RWPE2 (cell line): ENCODE measurements at regions not wholly inside any gene's neighbourhood (a gene's known extent, or its start where the extent isn't known, plus 50 kb on each side); places are given as distances from the start of the nearest gene placed in this dataset.
"Not testable (repeated sequence)": the region's sequence is repeated elsewhere in the genome, so short reads cannot be mapped to it uniquely, and the experiment has no call there.

Experiments
- ATAC-seq: fragments of 200-7000 bp; cut with Tn5 transposase; 3 replicates; pipeline ENCODE4 v1.9.1; 2021; ENCODE audit warnings: low read depth
- DNase-seq: peaks from one replicate; pipeline ENCODE4 v3.0.0-alpha.2; 2020; ENCODE audit warnings: low spot score
- H3K27ac ChIP-seq: fragments of 450-650 bp; 2 replicates; pipeline ENCODE4 v1.5.1; 2017; ENCODE audit warnings: mild to moderate bottlenecking; ENCODE audit not compliant: poor library complexity, severe bottlenecking
- H3K27me3 ChIP-seq: fragments of 250-450 bp; sonication (Bioruptor Pico); 2 replicates; pipeline ENCODE4 v1.5.1; 2021; ENCODE audit warnings: mild to moderate bottlenecking, moderate library complexity; ENCODE audit not compliant: insufficient read depth, poor library complexity, severe bottlenecking
- H3K36me3 ChIP-seq: fragments of 250-450 bp; sonication (Bioruptor Pico); 2 replicates; pipeline ENCODE4 v1.5.1; 2020; ENCODE audit warnings: low read depth, mild to moderate bottlenecking, moderate library complexity
- H3K4me1 ChIP-seq: fragments of 250-450 bp; sonication (Bioruptor Pico); 2 replicates; pipeline ENCODE4 v1.5.1; 2021; ENCODE audit warnings: mild to moderate bottlenecking, moderate library complexity; ENCODE audit not compliant: insufficient read depth, poor library complexity, severe bottlenecking
- H3K4me3 ChIP-seq: fragments of 250-450 bp; sonication (Bioruptor Pico); 2 replicates; pipeline ENCODE4 v1.5.1; 2021; ENCODE audit warnings: mild to moderate bottlenecking, moderate library complexity; ENCODE audit not compliant: severe bottlenecking
- H3K9me3 ChIP-seq: fragments of 250-450 bp; sonication (Bioruptor Pico); 2 replicates; pipeline ENCODE4 v1.5.1; 2021; ENCODE audit warnings: mild to moderate bottlenecking, moderate library complexity; ENCODE audit not compliant: severe bottlenecking
- TF ChIP-seq, protein P1 (sequence below): fragments of 450-650 bp; IDR thresholded peaks from one replicate; pipeline ENCODE4 v1.5.1; 2017; ENCODE audit warnings: mild to moderate bottlenecking, moderate library complexity; ENCODE audit not compliant: poor library complexity, severe bottlenecking

DNA sequence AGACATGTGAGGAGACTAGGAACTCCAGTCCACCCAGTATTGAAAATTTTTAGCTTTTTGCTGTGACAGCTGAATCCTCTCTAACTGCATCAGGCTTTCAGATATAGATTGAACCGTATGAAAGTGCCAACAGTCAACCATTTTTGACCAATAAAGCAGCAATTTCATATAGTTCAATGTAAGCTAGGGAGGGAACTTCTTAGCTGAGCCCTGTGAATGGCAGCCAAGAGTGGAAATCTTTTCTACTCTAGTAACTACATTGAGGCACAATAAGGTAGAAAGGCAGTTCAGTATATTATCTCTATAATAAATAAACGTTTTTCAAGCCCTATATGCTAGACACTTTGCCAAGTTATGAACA, 96.3 kb upstream of the TANK start:
- Histone ChIP-seq H3K4me1 (no peaks in the 10 kb centered on the region), H3K27ac (no peak overlapping the region), H3K27me3 (no peaks in the 10 kb centered on the region), H3K4me3 (no peak overlapping the region), H3K9me3 (no peaks in the 10 kb centered on the region), H3K36me3 (no peaks in the 10 kb centered on the region)
- TF ChIP-seq, protein P1, sequence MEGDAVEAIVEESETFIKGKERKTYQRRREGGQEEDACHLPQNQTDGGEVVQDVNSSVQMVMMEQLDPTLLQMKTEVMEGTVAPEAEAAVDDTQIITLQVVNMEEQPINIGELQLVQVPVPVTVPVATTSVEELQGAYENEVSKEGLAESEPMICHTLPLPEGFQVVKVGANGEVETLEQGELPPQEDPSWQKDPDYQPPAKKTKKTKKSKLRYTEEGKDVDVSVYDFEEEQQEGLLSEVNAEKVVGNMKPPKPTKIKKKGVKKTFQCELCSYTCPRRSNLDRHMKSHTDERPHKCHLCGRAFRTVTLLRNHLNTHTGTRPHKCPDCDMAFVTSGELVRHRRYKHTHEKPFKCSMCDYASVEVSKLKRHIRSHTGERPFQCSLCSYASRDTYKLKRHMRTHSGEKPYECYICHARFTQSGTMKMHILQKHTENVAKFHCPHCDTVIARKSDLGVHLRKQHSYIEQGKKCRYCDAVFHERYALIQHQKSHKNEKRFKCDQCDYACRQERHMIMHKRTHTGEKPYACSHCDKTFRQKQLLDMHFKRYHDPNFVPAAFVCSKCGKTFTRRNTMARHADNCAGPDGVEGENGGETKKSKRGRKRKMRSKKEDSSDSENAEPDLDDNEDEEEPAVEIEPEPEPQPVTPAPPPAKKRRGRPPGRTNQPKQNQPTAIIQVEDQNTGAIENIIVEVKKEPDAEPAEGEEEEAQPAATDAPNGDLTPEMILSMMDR, result peak; percentile 73
- DNase-seq (no peak), ATAC-seq (peak; percentile 35; the same call in 2 of the 3 replicates)

GRCh38 chr2:161067846-161068350, 92.3 kb upstream of the TANK start:
- TF ChIP-seq, protein P1, result no peak
- ATAC-seq, result no peak

GRCh38 chr2:161068670-161069069, 91.6 kb upstream of the TANK start:
- Histone ChIP-seq H3K36me3 (no peaks in the 10 kb centered on the region), H3K27ac (no peak overlapping the region), H3K4me3 (no peak overlapping the region), H3K27me3 (no peaks in the 10 kb centered on the region), H3K4me1 (no peaks in the 10 kb centered on the region), H3K9me3 (no peaks in the 10 kb centered on the region)
- TF ChIP-seq, protein P1, result no peak
- no peak for DNase-seq
- ATAC-seq, result no peak

More at GRCh38 chr2:161067846-161068350, 92.3 kb upstream of the TANK start:
- DNase-seq, result no peak
- Histone ChIP-seq H3K4me3 (no peak overlapping the region), H3K4me1 (no peaks in the 10 kb centered on the region), H3K27me3 (no peaks in the 10 kb centered on the region), H3K27ac (no peak overlapping the region), H3K9me3 (no peaks in the 10 kb centered on the region), H3K36me3 (no peaks in the 10 kb centered on the region)

DNA sequence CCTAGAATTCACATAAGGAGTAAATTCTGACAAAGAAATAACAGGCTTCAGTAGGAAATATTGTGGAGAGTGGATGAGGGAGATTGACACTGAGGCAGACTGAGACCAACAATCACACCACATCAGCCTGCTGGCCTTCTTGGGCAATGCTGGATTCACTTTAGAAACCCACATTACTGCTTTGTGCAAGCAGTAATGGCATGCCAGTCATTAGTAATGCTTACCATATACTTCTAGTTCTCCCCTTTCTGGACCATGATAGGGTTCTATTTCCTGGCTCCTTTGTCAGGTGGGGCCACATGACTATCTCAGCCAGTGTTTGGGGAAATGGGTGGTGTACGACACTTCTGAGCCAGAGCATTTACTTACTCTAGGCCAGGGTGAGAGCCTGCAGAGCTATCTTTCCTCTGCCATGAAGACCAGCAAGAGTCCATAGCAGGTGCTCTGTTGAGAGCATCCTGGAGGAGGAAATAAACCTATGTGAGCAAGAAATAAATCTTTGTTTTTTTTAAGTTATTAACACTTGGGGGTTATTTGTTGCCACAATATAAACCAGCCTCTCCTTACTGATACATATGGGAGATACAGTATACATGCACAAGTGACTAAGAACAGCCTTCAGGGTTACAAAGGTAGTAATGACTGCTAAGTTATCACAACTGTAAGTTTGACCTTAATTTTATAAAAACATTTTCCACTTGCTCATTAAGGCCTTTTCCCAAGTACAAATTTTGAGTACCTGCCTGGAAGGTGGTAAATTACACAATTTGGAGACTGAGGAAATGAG, 89.3 kb upstream of the TANK start:
- H3K4me3 ChIP-seq, result no peak overlapping the region

GRCh38 chr2:161072436-161072835, 87.8 kb upstream of the TANK start:
- H3K4me1 ChIP-seq, H3K27me3 ChIP-seq, DNase-seq, H3K27ac ChIP-seq, H3K9me3 ChIP-seq, H3K4me3 ChIP-seq, H3K36me3 ChIP-seq, ATAC-seq: not testable (repeated sequence)

More for the DNA sequence above, 89.3 kb upstream of the TANK start:
- DNase-seq, result no peak
- no peaks in the 10 kb centered on the region for H3K9me3 ChIP-seq
- no peaks in the 10 kb centered on the region for H3K36me3 ChIP-seq
- ATAC-seq, result no peak
- H3K4me1 ChIP-seq, result no peaks in the 10 kb centered on the region
- TF ChIP-seq, protein P1, result no peak
- no peak overlapping the region for H3K27ac ChIP-seq
- H3K27me3 ChIP-seq, result no peaks in the 10 kb centered on the region
